Mucosa of descending colon (tissue), 3 donors: ENCODE measurements at regions not wholly inside any gene's neighbourhood (a gene's known extent, or its start where the extent isn't known, plus 50 kb on each side); places are given as distances from the start of the nearest gene placed in this dataset.

Source experiments
- ATAC-seq: fragments of 200-7000 bp; cut with Tn5 transposase; one replicate; pipeline ENCODE4 v1.9.1; 2020; ENCODE audit warnings: mild to moderate bottlenecking, moderate library complexity
- DNase-seq, 3 donors: peaks; one replicate each; pipeline ENCODE4 v3.0.0-alpha.2; 2020
- H3K36me3 ChIP-seq: fragments of 200-600 bp; one replicate; pipeline ENCODE4 v1.8.0; 2021; ENCODE audit warnings: low read depth, mild to moderate bottlenecking
- H3K4me1 ChIP-seq: fragments of 200-600 bp; one replicate; pipeline ENCODE4 v1.8.0; 2021; ENCODE audit warnings: low read depth, mild to moderate bottlenecking
- H3K4me3 ChIP-seq: fragments of 200-600 bp; one replicate; pipeline ENCODE4 v1.8.0; 2021; ENCODE audit warnings: mild to moderate bottlenecking
- H3K9me3 ChIP-seq: fragments of 200-600 bp; one replicate; pipeline ENCODE4 v1.8.0; 2021; ENCODE audit warnings: mild to moderate bottlenecking
- intact Hi-C, 2 donors: fragments of 100-400 bp; cut with DNase I in 1 of 2; cut with micrococcal nuclease in 1 of 2; formaldehyde crosslinking; loops; one replicate each; pipeline versions ENCODE4 v1.11.0 to v1.11.1; 2022; cut with DNase I, micrococcal nuclease
- TF ChIP-seq, protein P1 (sequence below): fragments of 200-600 bp; IDR thresholded peaks from one replicate; pipeline ENCODE4 v1.8.0; 2022; ENCODE audit warnings: antibody characterized with exemption, mild to moderate bottlenecking
- donor health status: DM: no; HTN: no; CAD: no; lungs with moderate emphysema.
- donor health status: DM: no; HTN: no; CAD: no.
- donor health status: DM: no; HTN: yes; CAD: no.

GRCh38 chr3:109918740-109919139 is 581.4 kb upstream of the DPPA4 start:
- Histone ChIP-seq H3K9me3 (no peaks in the 10 kb centered on the region), H3K36me3 (no peaks in the 10 kb centered on the region), H3K4me1 (no peaks in the 10 kb centered on the region), H3K4me3 (no peak overlapping the region)
- TF ChIP-seq, protein P1, sequence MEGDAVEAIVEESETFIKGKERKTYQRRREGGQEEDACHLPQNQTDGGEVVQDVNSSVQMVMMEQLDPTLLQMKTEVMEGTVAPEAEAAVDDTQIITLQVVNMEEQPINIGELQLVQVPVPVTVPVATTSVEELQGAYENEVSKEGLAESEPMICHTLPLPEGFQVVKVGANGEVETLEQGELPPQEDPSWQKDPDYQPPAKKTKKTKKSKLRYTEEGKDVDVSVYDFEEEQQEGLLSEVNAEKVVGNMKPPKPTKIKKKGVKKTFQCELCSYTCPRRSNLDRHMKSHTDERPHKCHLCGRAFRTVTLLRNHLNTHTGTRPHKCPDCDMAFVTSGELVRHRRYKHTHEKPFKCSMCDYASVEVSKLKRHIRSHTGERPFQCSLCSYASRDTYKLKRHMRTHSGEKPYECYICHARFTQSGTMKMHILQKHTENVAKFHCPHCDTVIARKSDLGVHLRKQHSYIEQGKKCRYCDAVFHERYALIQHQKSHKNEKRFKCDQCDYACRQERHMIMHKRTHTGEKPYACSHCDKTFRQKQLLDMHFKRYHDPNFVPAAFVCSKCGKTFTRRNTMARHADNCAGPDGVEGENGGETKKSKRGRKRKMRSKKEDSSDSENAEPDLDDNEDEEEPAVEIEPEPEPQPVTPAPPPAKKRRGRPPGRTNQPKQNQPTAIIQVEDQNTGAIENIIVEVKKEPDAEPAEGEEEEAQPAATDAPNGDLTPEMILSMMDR: no peak
- intact Hi-C loops: no loop called here
- DNase-seq (no peak), ATAC-seq (no peak)

- no peak for DNase-seq
- intact Hi-C loops: no loop called here
- TF ChIP-seq, protein P1: no peak
- Histone ChIP-seq H3K36me3 (no peaks in the 10 kb centered on the region), H3K9me3 (no peaks in the 10 kb centered on the region), H3K4me1 (no peaks in the 10 kb centered on the region), H3K4me3 (no peak overlapping the region)
- ATAC-seq: no peak
Measured at GRCh38 chr3:109920749-109921148, 583.4 kb upstream of the DPPA4 start.

DNA sequence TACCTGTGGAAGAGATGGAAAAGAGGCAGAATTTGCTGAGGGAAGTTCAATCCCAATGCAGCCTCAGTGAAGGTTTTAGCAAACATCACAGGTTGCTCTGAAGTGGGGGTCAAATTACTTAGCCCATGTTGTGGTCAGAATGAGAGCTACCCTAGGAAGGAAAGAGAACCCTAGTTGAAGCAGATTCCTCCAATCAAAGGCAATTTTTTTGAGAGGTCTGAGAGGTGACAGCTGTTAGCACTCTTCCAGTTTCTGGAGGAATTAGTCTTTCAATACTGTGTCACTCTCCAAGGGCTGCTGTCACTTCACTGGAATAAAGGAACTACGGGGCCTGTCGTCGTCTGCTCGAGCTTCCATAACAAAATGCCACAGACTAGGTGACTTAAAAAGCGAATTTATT is 584.2 kb upstream of the DPPA4 start:
- intact Hi-C loops: no loop called here
- H3K36me3 ChIP-seq: no peaks in the 10 kb centered on the region
- H3K9me3 ChIP-seq: no peaks in the 10 kb centered on the region

DNA sequence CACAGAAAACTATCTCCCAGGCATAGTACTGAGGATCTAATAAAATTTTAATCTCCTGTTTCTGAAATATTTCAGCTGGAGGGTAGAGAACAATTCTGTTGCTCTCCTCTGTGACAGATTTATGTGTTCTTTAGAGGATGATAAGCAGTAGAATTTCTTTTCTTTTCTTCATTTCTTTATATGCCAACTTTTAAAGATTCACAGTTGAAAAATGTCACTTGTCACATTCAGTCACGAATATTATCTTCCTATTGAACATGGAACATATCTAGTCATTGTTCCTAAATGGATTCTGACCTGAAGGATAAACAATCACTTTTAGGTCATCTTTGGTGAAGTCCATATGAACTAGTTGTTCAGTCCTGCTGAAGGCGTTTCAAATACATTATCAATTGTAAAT is 585.5 kb upstream of the DPPA4 start:
- intact Hi-C loops: no loop called here
- H3K4me1 ChIP-seq: no peaks in the 10 kb centered on the region
- H3K36me3 ChIP-seq: no peaks in the 10 kb centered on the region
- H3K9me3 ChIP-seq: no peaks in the 10 kb centered on the region
- DNase-seq (no peak), ATAC-seq (no peak)
- no peak overlapping the region for H3K4me3 ChIP-seq
- TF ChIP-seq, protein P1: no peak

More for the DNA sequence above, 584.2 kb upstream of the DPPA4 start:
- ATAC-seq (no peak), DNase-seq (no peak)
- TF ChIP-seq, protein P1: no peak
- H3K4me3 ChIP-seq: no peak overlapping the region
- H3K4me1 ChIP-seq: no peaks in the 10 kb centered on the region

- no peak for ATAC-seq
- intact Hi-C loops: no loop called here
- TF ChIP-seq, protein P1: no peak
Measured at GRCh38 chr3:109923431-109923830, 586.1 kb upstream of the DPPA4 start.

DNA sequence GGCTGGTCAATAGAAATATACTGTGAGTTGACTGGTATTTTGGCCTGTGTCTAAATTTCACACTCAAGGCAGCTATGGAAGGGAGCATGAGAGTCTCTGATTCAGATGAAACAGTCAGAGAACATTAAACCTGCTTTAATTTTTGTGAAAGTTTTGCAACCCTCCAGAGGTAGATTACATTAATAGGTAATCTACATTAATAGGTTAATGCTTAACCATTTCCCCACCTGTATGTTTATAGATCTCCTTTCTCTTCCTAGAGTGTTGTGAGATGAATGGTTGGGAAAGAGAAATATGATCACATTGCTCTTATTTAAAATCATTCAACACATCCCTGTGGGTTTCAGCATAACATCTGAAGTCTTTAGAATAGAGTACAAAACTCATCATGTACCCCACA is 586.9 kb upstream of the DPPA4 start:
- no peaks in the 10 kb centered on the region for H3K9me3 ChIP-seq
- no peak overlapping the region for H3K4me3 ChIP-seq
- no peaks in the 10 kb centered on the region for H3K36me3 ChIP-seq
- intact Hi-C loops: no loop called here
- TF ChIP-seq, protein P1: no peak
- ATAC-seq: no peak
- no peaks in the 10 kb centered on the region for H3K4me1 ChIP-seq
- DNase-seq: no peak

More at GRCh38 chr3:109923431-109923830, 586.1 kb upstream of the DPPA4 start:
- H3K9me3 ChIP-seq: no peaks in the 10 kb centered on the region
- H3K4me1 ChIP-seq: no peaks in the 10 kb centered on the region
- DNase-seq: no peak
- H3K36me3 ChIP-seq: no peaks in the 10 kb centered on the region
- no peak overlapping the region for H3K4me3 ChIP-seq
